ENCODE measurements at regions not wholly inside any gene's neighbourhood (a gene's known extent, or its start where the extent isn't known, plus 50 kb on each side); places are given as distances from the start of the nearest gene placed in this dataset.

DNA sequence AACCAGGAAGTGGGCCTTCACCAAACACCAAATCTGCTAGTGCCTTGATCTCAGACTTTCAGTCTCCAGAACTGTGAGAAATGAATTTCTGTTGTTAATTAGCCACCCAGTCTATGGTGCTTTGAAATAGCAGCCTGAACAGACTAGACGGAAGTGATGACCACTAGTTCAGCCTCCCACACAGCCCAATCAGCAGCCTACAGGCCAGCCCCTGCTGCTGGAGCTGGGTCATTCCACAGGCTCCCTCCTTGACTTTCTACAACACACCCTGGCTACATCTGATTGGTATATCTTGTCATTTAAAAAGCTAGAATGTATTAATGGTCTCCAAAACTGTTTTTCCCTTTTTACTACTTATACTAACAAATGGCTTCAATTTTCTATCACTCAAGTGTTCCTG lies 277.2 kb upstream of the TAC1 start:
- TF ChIP-seq RELA (CRISPR knock-in tag; IDR thresholded peaks at IDR 0.05; ENCODE audit: borderline replicate concordance) (no peak), CBFB (CRISPR knock-in tag; IDR thresholded peaks at IDR 0.05; ENCODE audit: low read depth) (no peak), CTCF (IDR thresholded peaks at IDR 0.05) (no peak), ETV6 (CRISPR knock-in tag; IDR thresholded peaks at IDR 0.05) (no peak)

Measured in WTC11 (cell line).